SIG-M5 treated with dmso at 0.1 percent for 504 hours (cell line): ENCODE measurements at regions not wholly inside any gene's neighbourhood (a gene's known extent, or its start where the extent isn't known, plus 50 kb on each side); places are given as distances from the start of the nearest gene placed in this dataset.
A peak's percentile ranks its signal among the peaks of the same experiment; 100 is the strongest.

ENCODE experiments used
- DNase-seq: peaks from one replicate; lab custom pipeline; 2025; ENCODE audit not compliant: unreplicated experiment; lab: John Stamatoyannopoulos, UW

DNA sequence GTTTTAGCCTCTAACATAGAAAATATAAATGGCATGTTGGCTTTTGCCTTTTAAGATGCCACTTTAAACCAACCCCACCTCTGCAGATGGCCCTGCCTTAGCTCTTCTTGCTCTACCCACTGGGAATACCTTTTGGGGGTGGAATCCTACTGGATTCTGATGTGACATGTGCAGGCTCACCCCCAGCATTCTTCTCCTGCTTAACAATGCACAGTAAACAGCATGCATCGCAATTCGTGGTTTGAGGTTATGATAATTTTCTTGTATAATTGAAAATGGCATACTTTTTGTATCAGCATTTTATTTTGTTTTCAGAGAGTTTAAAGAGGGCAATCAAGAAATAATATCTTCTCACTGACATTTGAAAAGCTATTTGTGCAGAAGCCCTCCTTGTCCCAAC is 167.9 kb downstream of the AREG start:
- DNase-seq, result no peak

DNA sequence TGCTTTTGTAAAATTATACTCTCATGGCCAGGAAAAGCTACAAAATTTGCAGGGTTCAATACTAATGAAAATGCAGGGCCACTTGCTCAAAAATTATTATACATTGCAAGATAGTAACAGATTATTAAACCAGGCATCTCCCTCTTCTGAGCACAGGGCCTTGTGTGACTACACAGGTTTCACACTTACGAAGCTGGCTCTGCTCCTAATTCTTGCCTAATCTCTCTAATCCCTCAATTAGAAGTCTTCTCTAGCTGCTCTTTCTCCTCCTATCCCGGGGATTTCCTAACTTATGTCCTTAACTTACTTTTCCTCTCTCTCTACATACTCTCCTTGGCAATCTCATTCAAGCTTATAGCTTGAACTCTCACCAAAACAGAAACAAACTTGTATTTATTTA is 168.3 kb downstream of the AREG start:
- DNase-seq, result no peak

DNA sequence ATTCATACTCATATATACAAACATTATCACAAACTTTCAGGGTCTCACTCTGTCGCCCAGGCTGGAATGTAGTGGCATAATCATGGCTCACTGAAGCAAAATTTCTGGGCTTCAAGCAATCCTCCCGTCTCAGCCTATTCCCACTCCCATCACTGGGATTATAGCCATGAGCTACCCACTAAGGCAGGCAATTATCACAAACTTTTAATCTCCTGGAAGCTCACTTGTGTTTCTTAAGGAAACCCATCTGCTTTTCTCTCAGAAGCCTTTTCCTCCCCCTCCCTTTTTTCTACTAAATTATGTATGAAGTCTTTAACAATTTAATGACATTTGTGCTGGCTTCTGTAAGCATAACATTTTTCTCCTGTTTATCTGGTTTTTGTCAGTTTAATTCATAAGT is 170.5 kb downstream of the AREG start:
- DNase-seq, result no peak

DNA sequence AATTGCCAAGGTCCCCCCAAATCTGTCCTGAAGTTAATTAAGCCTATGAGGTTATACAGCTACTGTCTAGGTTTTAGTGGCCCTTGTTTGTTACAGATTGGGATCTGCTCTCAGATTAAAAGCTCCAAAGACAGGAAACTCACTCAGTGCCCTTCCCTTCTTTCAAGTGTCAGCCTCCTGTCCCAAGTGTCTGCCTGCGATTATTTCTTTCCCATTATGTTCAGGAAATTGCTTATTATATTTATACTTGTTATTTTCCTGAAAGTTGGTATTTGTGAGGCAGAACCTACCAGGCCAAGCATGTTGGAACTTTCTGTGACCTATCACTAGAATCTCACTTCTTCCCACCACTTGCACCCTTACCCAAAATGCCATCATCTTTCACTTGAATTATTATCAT is 173.2 kb downstream of the AREG start:
- no peak for DNase-seq

DNA sequence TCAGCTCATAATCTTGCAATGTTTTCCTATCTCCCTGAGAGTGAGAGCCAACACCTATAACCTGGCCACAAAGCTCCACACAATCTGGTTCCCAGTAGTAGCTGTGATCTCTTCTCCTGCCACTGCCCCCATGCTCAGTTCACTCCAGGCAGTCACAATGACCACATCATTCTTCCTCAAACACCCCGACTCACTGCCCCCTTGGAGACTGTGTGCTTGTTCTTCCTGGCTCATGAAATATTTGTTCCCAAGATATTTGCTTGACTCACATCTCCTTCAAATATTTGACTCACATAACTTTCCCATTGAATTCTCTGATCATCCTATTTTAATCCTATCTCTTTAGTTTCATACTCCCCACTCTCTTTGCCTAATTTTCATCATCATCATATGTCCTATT is 173.7 kb downstream of the AREG start:
- no peak for DNase-seq

DNA sequence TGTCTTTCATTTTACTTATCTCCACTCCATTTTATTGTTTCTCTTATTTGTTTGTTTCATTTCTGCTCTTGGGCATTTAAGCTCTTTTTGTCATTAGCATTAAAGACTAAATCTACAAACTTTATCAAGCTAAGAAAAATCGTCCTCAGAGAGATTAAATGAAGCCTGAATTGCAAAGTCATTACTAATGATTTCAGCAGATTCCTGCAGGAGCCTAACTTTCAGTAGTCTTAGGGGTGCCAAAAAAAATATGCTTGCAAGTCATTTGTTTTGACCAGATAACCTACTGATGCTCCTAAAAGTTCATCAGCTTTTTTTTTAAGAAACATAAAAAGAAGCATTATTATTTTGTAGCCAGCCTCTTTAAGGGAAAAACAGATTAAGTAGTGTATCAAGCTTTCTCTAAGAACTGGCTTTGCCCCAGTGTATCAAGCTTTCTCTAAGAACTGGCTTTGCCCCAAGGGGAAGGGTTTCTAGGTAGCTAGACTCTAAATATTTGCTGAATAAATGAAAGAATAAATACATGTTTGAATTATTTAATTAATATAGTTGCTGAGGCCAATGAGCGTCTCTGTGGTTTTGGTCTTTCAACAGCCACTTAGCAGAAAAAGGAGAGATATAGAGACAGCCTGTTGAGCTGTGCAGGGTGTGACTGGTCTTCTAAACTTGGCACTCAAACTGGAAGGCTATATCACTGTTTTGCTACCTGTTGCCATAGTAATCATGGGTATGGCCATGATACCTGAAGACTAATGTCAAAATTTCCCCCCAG is 174.2 kb downstream of the BTC start:
- no peak for DNase-seq

DNA sequence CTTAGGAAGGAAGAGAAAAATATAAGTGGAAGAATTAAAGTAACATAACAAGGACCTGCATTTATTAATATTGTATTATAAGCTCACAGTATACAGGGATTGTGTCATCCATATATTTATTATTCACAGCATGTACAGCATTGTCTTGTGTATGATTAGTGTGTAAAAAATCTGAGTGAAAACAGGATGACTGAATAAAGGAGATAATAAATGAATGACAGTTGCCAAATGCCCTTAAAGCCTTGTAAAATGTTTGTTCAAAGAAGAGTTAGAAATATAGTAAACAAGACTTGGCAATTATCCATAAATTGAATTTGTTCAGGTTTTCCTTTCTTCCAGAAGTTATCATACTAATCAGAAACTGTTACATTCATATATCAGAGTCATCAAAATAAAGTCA is 172.7 kb downstream of the BTC start:
- no peak for DNase-seq

DNA sequence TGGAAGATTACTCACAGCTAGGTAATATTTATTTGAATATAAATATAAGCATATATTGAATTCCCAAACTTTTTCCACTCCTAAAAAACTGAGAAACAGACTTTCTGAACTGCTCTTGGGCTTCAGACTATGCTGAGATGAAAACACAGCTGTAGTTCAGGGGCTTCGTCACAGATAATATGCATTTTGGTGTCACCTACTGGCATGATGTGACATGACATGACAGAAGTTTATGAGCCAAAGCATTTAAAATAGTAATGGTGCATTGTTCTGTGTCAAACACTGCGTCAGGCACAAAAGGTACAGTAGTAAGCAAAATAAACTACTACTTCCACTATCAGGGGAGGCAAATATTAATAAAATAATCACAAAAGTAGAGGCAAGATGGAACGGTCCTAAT is 171.3 kb downstream of the BTC start:
- peak; percentile 61 for DNase-seq

DNA sequence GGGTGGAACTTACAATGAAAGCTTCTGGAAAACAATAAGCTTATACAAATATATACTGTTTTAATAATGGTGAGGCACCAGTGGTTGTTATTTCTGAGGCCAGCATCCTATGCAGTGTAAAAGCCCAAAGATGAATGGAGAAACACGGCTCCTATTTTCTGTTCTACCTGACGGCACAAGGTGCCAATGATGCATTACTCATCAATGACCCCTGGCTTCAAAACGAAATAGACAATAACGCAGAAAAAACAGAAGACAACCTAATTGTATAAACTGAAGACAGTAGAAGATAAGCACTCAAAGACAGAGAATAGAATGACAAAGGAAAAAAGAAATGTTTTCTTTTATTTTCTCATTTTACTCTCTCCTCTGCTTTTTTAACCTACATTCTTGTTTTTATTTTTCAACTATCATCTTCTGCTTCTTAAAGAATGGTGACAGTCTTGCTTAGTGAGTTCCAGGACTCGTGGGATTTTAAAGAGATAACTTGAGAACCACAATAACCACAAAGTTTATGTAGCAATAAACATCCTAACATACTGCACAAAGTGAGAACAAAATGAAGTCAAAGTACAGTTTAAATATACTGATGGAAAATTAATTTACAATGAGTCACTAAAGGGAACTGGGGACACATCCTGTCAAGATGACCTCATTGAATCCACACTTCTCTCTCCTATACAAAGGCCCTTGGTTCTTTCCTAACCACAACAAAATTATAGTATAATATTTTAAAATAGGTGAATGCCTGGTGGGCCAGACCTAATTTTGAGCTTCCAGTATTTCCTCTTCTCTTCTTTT is 169.8 kb downstream of the BTC start:
- DNase-seq, result peak; percentile 44

DNA sequence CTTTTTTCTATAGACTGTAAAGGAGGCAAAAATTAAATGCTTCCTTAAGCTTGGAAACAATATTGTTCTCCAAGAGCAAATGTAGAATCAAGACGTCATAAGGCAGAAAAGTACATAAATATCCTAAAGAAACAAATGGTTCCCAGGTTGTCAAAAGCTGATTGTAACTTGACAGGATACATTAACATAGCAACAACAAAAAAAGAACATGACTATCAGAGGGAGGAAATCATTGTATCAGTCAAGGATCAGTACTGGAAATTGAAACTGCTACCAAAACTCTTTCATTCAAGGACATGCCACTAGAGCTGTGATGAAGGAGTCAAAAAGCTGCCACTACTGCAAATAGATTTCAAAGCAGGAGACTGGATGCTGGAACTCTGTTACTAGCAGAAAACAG is 168.3 kb downstream of the BTC start:
- DNase-seq, result no peak

DNA sequence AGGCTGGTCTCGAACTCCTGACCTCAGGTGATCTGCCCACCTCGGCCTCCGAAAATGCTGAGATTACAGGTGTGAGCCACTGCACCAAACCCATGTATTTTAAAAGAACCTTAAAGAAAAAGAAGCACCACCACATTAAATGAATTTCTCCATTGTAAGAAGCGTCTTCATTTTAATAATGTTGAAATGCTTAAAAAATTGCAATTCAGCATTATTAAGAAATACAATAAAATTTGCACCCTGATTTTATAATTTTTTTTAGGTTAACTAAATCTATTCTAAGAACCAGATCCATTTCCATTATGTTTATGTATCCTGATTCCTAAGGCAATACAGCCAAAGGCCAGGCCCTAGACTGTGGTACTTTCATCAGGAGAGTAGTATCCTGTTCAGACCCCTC is 167.2 kb downstream of the BTC start:
- no peak for DNase-seq

DNA sequence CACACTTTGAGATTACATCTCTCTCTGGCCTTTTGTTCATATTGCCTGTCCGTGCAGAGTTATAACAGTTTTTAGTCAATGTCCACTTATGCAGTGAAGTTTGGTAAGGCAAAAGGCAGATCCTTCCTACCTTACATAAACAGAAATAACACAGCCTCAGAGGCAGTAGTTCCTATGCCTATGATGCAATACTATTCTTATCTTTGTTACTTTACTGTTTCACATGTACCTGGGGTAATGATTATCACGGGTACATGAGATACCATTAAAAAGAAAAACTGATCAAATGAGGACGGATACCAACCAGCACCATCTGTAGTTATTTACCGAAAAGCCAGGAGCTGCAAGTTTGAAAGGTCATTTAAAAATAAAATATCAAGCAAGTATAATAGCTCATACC is 166.8 kb downstream of the BTC start:
- no peak for DNase-seq

DNA sequence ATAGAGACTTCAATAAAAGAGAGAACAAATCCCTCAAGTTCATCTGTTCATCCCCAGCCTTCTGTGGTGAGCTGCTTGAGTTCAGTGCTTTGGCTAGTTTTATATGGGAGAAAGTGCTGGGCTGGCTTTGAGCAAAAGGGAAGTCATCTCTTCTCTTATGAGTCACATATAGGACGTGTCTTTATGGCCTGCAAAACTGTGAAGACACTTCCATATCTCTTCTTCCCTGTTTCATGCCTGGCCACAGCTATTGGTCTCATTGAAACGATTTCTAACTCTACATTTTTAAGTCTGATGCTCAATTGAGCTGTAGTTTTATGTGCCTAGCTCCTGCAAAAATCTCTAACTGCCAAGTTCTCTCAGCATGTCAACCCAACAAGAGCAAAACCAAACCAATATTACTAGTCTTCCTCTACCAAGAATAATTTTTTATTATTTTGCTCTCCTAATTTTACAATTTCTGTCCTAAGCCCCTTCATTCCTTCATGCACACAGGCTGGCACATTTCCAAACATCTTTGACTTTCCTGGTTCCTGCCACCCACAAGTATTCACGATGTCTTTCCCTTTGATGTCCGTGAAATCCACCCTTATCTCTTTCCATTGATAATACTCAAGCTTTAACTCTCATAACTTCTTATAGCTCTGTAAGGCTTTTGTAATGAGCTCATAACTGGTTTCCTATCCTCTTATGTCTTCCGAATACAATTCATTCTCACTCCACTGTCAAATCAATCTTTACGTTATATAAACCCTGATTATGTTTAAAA is 165.3 kb downstream of the BTC start:
- peak; percentile 77 for DNase-seq

DNA sequence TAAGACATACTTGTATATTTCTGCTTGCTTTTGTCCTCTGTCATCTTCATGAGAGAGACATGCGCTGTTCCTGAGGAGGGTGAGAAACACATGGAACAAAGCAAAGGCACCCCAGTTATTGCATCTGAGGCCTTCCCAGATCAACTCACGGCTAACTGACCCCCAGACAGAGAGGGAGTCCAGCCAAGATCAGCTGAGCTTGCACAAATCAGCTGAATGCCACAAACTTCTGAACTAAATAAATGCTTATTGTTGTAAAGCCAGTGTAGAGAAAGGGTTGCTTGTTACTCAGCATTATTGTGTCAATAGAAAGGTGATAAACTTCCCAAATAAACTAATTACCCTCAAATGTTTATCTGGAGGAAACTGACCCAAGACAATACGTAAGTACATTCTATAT is 163.8 kb downstream of the BTC start:
- no peak for DNase-seq

DNA sequence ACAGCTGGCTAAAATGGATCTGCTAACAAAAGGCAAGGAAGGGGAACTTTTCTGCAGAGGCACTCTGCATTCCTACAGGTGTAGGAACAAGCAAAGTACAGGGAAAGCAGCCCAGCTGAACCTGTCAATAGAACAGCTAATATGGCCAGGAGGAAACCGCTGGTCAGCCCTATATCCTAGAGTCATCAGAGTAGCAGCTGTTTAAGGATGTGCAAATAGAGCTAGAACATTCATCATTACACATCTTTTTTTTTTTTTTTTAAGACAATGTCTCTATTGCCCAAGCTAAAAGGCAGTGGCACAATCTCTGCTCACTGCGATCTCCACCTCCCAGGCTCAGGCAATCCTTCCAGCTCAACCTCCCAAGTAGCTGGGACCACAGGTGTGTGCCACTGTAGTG is 163.0 kb downstream of the BTC start:
- no peak for DNase-seq

DNA sequence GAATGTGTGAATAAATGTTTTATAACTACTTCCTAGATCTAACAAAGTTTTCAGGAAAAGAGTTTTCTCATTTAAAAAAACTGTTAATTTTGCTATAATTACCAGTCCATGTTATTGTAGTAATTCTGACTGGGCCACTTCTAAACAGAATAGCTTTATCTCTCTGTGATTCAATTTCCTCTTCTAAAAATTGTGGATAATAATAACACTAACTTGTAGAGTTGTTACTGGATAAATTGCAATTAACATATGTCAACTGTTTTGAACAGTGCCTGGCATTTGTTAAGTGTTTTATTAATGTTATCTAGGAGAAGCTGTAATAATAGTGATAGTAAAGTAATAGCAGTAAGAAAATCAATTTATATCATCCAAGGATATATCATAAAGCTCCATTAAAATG is 162.3 kb downstream of the BTC start:
- no peak for DNase-seq

DNA sequence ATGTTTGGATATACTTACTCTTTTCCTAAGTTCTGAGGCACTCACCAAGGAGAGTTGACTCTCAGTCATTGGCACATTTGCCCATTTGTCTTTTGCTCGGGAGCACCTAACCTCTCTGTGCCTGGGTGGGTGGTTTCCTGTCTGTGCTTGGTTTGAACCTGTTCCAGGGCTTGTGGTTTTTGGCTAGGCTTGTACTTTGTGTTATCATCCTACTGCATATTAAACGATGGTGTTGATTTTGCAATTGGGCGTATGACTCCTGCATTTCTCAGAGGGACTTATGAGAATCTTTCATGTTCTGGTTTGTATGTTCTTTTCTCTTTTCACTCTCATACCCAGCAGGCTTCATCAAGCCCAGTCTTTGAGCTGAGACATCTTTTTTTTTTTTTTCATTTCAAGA is 161.7 kb downstream of the BTC start:
- no peak for DNase-seq

DNA sequence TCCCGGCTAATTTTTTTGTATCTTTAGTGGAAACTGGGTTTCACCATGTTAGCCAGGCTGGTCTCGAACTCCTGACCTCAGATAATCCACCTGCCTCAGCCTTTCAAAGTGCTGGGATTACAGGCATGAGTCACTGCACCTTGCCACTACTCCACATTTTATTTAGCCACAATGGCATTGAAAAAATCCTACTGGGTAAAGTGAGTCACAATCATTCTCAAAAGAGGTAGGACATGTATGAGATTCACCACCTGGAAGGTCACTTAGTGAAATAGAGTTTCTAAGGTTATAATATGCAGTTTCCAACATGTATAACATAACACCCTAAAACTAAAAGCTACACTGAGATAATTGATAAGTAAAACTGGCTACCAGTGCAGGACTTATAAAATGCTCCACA is 159.2 kb downstream of the BTC start:
- no peak for DNase-seq

DNA sequence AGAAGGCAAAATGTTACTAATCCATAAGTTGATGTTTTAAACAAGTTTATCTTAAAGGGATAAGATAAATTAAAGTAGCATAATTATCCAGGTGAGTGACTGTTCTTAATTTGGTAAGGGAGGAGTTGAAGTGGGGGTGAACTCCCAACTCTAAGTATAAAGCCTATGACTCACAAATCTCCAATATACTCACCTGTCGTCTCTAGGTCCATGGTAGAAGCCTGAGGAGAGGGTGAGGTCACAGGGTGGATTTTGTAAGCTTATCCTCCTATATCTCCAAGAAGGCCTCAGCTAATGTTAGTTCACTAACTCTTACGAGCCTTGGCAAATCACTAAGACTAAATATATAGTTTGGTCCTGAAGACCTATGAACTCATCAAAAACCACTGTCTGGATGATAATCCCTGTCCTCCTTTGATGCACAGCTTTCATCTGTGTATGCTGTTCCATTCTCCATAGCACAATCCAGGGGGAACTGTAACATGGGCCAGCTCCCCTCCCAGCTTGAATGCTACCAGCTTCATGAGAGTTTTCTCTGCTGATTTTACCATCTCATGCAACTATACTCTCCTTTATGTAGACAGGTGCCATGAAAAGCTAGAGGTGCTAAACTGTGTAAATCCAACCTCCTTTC is 158.7 kb downstream of the BTC start:
- DNase-seq, result no peak

DNA sequence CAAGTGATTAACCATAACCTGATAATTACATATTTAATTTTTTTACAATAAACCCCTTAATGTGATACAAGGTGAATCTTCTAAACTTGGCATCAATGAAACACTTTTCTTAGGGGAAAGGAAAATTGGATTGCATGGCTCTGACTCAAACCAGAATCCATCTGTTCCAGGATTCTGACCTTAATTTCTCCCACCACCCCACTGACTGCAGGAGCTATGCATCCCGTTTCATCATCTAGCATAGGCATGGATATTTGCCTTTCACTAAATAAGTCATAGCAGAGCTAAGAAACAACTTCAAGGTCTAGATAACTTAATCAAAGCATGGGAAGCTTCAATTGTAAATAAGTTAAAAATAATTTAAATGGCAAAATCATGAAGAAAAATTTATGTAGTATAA is 156.3 kb downstream of the BTC start:
- no peak for DNase-seq

DNA sequence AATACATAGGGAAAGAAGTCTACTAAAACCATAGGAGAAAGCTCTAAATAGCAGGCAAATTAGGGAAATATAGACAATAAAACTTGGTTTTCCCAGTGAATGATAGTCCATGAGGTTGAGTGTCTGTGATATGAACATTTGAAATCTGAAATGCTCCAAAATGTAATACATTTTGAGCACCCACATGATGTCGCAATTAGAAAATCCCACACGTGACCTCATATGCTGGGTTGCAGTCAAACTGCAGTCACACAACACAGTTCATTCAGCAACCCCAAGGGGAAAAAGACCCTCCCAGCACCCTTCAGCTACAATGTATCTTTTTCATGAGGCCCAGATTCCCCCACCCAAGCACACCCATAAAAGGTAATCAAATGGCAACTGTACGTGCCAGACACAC is 155.6 kb downstream of the BTC start:
- no peak for DNase-seq
